ENCODE measurements at regions not wholly inside any gene's neighbourhood (a gene's known extent, or its start where the extent isn't known, plus 50 kb on each side); places are given as distances from the start of the nearest gene placed in this dataset.
A peak's percentile ranks its signal among the peaks of the same experiment; 100 is the strongest.

GRCh38 chr11:130760515-130761125 lies 155.7 kb downstream of the SNX19 start:
- DNase-seq, result no peak

GRCh38 chr11:130761560-130762220 lies 154.6 kb downstream of the SNX19 start:
- no peak for DNase-seq

DNA sequence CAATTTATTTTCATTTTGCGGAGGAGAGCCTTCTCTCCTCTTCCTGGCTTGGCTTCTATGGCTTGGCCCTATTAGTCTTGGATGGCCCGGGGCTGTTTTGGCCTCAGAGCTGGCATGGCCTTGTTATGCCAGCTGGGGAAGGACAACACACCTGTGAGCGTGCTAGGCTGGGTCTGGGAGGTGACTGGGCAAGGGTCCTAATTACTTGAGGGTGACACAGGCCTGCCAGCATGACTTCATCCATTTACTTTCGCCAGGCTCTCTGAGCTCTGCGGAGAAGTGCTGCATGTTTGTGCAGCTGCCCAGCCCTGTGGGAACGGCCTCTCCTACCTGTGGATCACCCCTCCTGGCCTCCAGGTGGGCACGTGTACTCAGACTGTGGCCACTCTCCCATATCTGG lies 153.6 kb downstream of the SNX19 start:
- no peak for DNase-seq

GRCh38 chr11:130763087-130763980 lies 152.9 kb downstream of the SNX19 start:
- DNase-seq, result peak; percentile 45

DNA sequence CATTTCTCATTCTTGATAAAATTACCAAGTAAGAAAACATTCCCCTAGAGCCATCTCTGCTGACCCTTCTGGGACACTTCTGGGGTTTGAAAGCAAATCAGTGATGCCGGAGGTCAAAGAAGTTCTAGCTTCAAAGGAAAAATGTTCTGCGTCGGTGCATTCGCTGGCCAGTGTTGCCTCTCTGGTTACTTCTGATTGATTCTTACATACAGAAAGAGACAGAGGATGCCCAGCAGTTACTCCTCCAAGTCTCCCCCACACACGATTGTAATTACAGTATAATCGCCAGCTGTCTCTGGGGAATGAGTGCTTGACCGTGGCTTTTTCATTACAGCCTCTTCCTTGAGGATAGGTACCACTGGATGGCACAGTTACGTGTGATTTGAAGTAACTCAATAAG lies 150.9 kb downstream of the SNX19 start:
- no peak for DNase-seq

- DNase-seq, result peak; percentile 62
Measured at GRCh38 chr11:130765951-130766649, 150.2 kb downstream of the SNX19 start.

- DNase-seq, result no peak
Measured at GRCh38 chr11:130766650-130767565, 149.4 kb downstream of the SNX19 start.

- no peak for DNase-seq
Measured at GRCh38 chr11:130769782-130770535, 146.3 kb downstream of the SNX19 start.

GRCh38 chr11:130771708-130772107 lies 144.6 kb downstream of the SNX19 start:
- DNase-seq, result peak; percentile 69

DNA sequence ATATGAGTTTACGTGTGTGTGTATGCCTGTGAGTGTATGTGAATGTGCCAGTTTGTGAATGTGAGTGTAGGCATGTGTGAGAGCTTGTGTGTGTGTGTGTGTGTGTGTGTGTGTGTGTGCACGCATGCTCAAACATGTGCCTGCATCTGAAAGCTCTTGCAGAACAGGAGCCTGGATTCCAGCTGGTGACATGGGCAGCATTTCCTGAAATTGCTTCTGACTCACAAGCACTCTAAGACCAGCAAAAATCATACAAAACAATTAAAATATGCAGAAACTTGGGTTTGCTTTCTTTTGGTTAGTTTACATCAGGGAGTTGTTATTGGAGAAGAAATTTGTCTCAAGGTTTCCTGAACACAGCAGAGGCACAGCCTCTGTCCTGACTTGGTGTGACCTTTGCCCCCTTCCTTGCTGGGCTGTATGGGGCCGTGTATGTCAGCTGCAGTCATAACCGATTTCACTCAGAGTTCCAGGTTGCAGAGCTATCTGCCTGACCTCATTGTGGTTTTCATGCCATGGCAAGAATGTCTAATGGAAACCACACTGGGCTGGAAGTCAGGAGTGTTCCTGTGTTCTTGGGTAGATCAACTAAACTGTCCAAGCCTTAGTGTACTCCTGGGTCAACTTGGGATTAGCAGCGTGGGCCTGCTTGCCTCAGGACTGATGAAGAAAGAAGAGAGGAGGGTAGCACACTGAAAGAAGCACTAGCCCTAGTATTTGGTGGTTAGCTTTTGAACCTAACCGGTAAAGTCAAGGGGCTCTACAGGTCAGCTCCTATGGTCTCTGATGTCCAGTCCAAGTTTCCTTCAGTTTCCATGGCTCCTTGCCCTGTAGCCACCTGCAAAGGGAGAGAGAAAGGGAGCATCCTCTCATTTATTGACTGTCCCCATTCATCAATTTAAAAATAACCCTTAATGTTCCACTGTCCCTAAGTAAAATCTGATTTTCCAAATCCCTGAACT lies 143.7 kb downstream of the SNX19 start:
- DNase-seq, result peak; percentile 95

DNA sequence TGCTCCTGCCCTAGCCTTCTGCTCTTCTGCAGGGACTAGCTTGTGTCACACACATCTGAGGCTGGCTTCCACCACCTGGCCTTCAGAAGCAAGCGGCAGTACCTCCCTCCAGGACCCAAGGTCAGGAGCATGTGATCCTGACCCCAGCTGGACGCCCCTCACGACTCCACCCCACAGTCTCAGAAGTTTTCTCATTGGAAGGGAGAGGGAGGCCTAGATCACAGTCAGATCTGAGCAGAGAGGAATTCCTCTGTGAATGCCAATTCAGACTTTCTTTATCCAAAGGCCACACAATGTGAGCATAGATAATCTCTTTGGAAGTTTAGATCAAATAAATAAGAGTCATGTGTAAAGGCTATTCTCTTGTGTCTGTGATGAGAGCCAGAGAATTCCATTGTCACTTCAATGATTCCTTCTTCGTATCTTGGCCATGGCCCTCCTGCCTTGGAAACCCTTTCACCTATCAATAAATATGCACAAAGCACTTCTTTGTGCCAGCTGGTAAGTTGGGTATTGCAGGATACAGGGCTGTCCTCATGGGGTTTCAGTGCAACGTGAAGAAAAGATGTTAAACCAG lies 142.9 kb downstream of the SNX19 start:
- DNase-seq, result no peak

DNA sequence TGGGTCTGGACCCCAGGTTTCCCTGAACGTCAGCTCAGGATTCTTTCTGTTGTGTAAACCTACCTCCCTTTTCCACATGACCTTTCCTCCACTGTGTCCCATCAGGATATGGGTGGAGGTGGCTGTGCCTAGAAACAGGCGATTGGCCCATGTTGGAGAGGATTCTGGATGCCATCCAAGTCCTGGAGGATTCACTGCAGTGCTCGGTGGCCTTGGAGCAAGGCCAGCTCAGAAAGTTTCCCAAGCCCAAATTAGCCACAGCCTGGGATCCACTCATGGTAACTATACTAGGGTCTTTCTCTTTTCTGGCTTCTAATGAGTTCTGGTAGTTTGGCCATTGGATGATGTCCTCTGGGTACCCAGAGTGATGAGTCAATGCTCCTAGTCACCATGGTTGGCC lies 141.6 kb downstream of the SNX19 start:
- no peak for DNase-seq

DNA sequence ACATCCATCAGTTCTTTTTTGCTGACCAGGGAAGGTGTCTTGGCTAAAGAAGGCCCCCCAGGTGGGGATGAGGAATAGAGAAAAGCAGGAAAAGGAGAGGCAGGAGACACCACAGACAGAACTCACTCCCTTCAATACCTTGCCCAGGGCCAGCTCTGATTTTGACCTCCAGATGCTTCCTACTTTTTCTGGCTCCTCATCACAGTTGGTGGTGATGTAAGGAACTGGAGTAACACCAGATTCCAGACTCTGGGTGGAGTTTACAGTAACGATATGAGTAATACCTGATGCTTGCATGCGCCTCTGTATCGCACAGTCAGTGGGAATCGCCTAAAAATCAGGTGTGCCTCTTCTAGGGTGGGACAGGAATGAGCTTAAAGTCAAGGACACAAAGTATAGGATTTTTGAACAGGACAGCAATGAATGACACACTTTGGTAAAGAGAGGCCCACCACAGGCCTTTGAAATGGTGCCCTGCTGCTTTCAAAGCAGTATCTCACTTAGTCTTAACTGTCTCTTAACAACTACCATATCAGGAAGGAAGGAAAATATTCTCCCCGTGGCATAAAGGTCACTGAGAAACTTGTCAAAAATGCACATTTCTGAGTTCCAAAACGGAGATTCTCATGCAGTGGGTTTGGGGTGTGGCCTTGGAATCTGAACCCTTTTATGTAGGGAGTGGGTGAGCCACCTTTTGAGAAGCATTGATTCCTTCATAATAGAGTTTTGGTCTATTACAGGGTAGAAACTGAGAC lies 140.8 kb downstream of the SNX19 start:
- peak; percentile 73 for DNase-seq

- no peak for DNase-seq
Measured at GRCh38 chr11:130776061-130776419, 140.2 kb downstream of the SNX19 start.

DNA sequence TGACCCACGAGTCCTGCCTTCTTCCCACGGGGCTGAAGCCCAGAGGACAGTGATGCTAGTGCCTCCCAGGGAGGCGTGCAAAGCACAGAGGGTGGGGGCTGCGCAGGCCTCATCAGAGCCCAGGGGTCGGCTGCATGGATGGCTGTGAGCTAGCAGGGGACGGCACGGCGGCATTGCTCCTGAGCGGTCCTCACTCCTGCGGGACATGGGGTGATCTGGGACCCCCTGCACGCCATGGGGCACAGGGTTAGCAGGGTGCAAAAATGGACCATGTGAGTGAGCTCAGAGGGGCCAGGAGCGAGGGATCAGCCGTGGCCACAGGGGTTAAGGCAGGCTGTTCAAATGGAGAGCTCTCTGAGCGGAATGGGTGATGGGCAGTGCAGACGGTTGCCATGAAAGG lies 138.3 kb downstream of the SNX19 start:
- no peak for DNase-seq

GRCh38 chr11:130778705-130779104 lies 137.6 kb downstream of the SNX19 start:
- no peak for DNase-seq

GRCh38 chr11:130779267-130779666 lies 137.0 kb downstream of the SNX19 start:
- DNase-seq, result no peak

- no peak for DNase-seq
Measured at GRCh38 chr11:130779943-130780342, 136.3 kb downstream of the SNX19 start.

DNA sequence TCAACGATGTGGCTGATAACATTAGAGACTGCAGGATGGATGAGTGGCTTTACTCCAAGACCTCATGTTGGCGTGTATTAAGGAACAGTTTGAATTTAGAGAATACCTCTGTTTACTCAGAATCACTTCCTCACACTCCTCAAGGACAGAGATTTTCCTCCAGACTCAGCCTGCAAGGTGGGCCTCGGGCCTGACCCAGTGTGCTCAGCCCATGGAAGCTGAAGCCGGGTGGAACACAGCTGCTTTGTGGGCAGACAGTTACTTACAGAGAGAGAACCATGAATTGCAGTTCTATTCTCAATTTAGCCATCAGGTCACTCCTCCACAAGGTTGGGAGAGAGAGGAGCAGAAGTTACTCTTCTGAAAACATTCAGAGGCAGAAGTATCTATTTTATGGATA lies 135.8 kb downstream of the SNX19 start:
- DNase-seq, result no peak
